ENCODE measurements at regions not wholly inside any gene's neighbourhood (a gene's known extent, or its start where the extent isn't known, plus 50 kb on each side); places are given as distances from the start of the nearest gene placed in this dataset.

- H3K36me3 ChIP-seq (ENCODE audit: control insufficient read depth in 2 of 2, insufficient read depth in 2 of 2, low read length in 1 of 2): no peaks in the 10 kb centered on the region
- 97% methylated on average over 8 of the region's 8 CpGs for WGBS
- H3K27ac ChIP-seq (ENCODE audit: low read depth in 1 of 2, low read length in 1 of 2): no peak overlapping the region
- no peaks in the 10 kb centered on the region for H3K27me3 ChIP-seq (ENCODE audit: control insufficient read depth in 2 of 2, insufficient read depth in 1 of 2, low read length in 1 of 2)
- no peaks in the 10 kb centered on the region for H3K9me3 ChIP-seq (ENCODE audit: control insufficient read depth in 2 of 2, insufficient read depth in 1 of 2, low read length in 1 of 2)
- H3K4me1 ChIP-seq (ENCODE audit: control insufficient read depth in 2 of 2, insufficient read depth in 2 of 2, low read length in 2 of 2): peaks cover 0 to 3% of the 10 kb centered on the region in 2 donors
- no peak for DNase-seq (ENCODE audit: low read depth in 6 of 9, low spot score in 9 of 9)
- no peak overlapping the region for H3K4me3 ChIP-seq (ENCODE audit: low read length in 2 of 2)
These were observed 259.7 kb upstream of the TLE3 start for GRCh38 chr15:70357453-70357852.

- Histone ChIP-seq H3K36me3 (ENCODE audit: control insufficient read depth in 2 of 2, insufficient read depth in 2 of 2, low read length in 1 of 2) (no peaks in the 10 kb centered on the region), H3K9me3 (ENCODE audit: control insufficient read depth in 2 of 2, insufficient read depth in 1 of 2, low read length in 1 of 2) (no peaks in the 10 kb centered on the region), H3K27ac (ENCODE audit: low read depth in 1 of 2, low read length in 1 of 2) (no peak overlapping the region), H3K4me3 (ENCODE audit: low read length in 2 of 2) (no peak overlapping the region), H3K27me3 (ENCODE audit: control insufficient read depth in 2 of 2, insufficient read depth in 1 of 2, low read length in 1 of 2) (no peaks in the 10 kb centered on the region), H3K4me1 (ENCODE audit: control insufficient read depth in 2 of 2, insufficient read depth in 2 of 2, low read length in 2 of 2) (peaks cover 0 to 3% of the 10 kb centered on the region in 2 donors)
- 98% methylated on average over 7 of the region's 7 CpGs for WGBS
- no peak for DNase-seq (ENCODE audit: low read depth in 6 of 9, low spot score in 9 of 9)
These were observed 259.2 kb upstream of the TLE3 start for GRCh38 chr15:70356919-70357318.

GRCh38 chr15:70356062-70356860 lies 258.5 kb upstream of the TLE3 start:
- WGBS: 91% methylated on average over 9 of the region's 9 CpGs
- no peak overlapping the region for H3K27ac ChIP-seq (ENCODE audit: low read depth in 1 of 2, low read length in 1 of 2)

GRCh38 chr15:70355275-70355795 lies 257.6 kb upstream of the TLE3 start:
- H3K27ac ChIP-seq (ENCODE audit: low read depth in 1 of 2, low read length in 1 of 2): no peak overlapping the region
- peaks cover 0 to 3% of the 10 kb centered on the region in 2 donors for H3K4me1 ChIP-seq (ENCODE audit: control insufficient read depth in 2 of 2, insufficient read depth in 2 of 2, low read length in 2 of 2)
- H3K9me3 ChIP-seq (ENCODE audit: control insufficient read depth in 2 of 2, insufficient read depth in 1 of 2, low read length in 1 of 2): no peaks in the 10 kb centered on the region
- H3K36me3 ChIP-seq (ENCODE audit: control insufficient read depth in 2 of 2, insufficient read depth in 2 of 2, low read length in 1 of 2): no peaks in the 10 kb centered on the region
- no peaks in the 10 kb centered on the region for H3K27me3 ChIP-seq (ENCODE audit: control insufficient read depth in 2 of 2, insufficient read depth in 1 of 2, low read length in 1 of 2)
- DNase-seq (ENCODE audit: low read depth in 6 of 9, low spot score in 9 of 9): no peak
- WGBS: 98% methylated on average over 5 of the region's 5 CpGs
- no peak overlapping the region for H3K4me3 ChIP-seq (ENCODE audit: low read length in 2 of 2)

More at GRCh38 chr15:70356062-70356860, 258.5 kb upstream of the TLE3 start:
- Histone ChIP-seq H3K4me1 (ENCODE audit: control insufficient read depth in 2 of 2, insufficient read depth in 2 of 2, low read length in 2 of 2) (peaks cover 0 to 3% of the 10 kb centered on the region in 2 donors), H3K4me3 (ENCODE audit: low read length in 2 of 2) (no peak overlapping the region), H3K27me3 (ENCODE audit: control insufficient read depth in 2 of 2, insufficient read depth in 1 of 2, low read length in 1 of 2) (no peaks in the 10 kb centered on the region), H3K9me3 (ENCODE audit: control insufficient read depth in 2 of 2, insufficient read depth in 1 of 2, low read length in 1 of 2) (no peaks in the 10 kb centered on the region), H3K36me3 (ENCODE audit: control insufficient read depth in 2 of 2, insufficient read depth in 2 of 2, low read length in 1 of 2) (no peaks in the 10 kb centered on the region)
- no peak for DNase-seq (ENCODE audit: low read depth in 6 of 9, low spot score in 9 of 9)

- H3K27ac ChIP-seq (ENCODE audit: low read depth in 1 of 2, low read length in 1 of 2): no peak overlapping the region
- no peaks in the 10 kb centered on the region for H3K27me3 ChIP-seq (ENCODE audit: control insufficient read depth in 2 of 2, insufficient read depth in 1 of 2, low read length in 1 of 2)
- WGBS: 88% methylated on average over 20 of the region's 20 CpGs
- H3K9me3 ChIP-seq (ENCODE audit: control insufficient read depth in 2 of 2, insufficient read depth in 1 of 2, low read length in 1 of 2): no peaks in the 10 kb centered on the region
- peaks cover 0 to 5% of the 10 kb centered on the region in 2 donors for H3K4me1 ChIP-seq (ENCODE audit: control insufficient read depth in 2 of 2, insufficient read depth in 2 of 2, low read length in 2 of 2)
- H3K4me3 ChIP-seq (ENCODE audit: low read length in 2 of 2): no peak overlapping the region
- no peaks in the 10 kb centered on the region for H3K36me3 ChIP-seq (ENCODE audit: control insufficient read depth in 2 of 2, insufficient read depth in 2 of 2, low read length in 1 of 2)
- no peak for DNase-seq (ENCODE audit: low read depth in 6 of 9, low spot score in 9 of 9)
These were observed 256.7 kb upstream of the TLE3 start for GRCh38 chr15:70354346-70354905.

- Histone ChIP-seq H3K27me3 (ENCODE audit: control insufficient read depth in 2 of 2, insufficient read depth in 1 of 2, low read length in 1 of 2) (peaks cover 0 to 4% of the 10 kb centered on the region in 2 donors), H3K4me3 (ENCODE audit: low read length in 2 of 2) (no peak overlapping the region), H3K9me3 (ENCODE audit: control insufficient read depth in 2 of 2, insufficient read depth in 1 of 2, low read length in 1 of 2) (no peaks in the 10 kb centered on the region), H3K27ac (ENCODE audit: low read depth in 1 of 2, low read length in 1 of 2) (no peak overlapping the region), H3K36me3 (ENCODE audit: control insufficient read depth in 2 of 2, insufficient read depth in 2 of 2, low read length in 1 of 2) (no peaks in the 10 kb centered on the region), H3K4me1 (ENCODE audit: control insufficient read depth in 2 of 2, insufficient read depth in 2 of 2, low read length in 2 of 2) (peaks cover 0 to 11% of the 10 kb centered on the region in 2 donors)
- WGBS: 96% methylated on average over 12 of the region's 12 CpGs
- no peak for DNase-seq (ENCODE audit: low read depth in 6 of 9, low spot score in 9 of 9)
These were observed 256.1 kb upstream of the TLE3 start for GRCh38 chr15:70353606-70354345.

GRCh38 chr15:70351941-70352774 lies 254.4 kb upstream of the TLE3 start:
- WGBS: 93% methylated on average over 3 of the region's 3 CpGs
- no peak for DNase-seq (ENCODE audit: low read depth in 6 of 9, low spot score in 9 of 9)

GRCh38 chr15:70351391-70351790 lies 253.7 kb upstream of the TLE3 start:
- Histone ChIP-seq H3K9me3 (ENCODE audit: control insufficient read depth in 2 of 2, insufficient read depth in 1 of 2, low read length in 1 of 2) (no peaks in the 10 kb centered on the region), H3K4me3 (ENCODE audit: low read length in 2 of 2) (no peak overlapping the region), H3K36me3 (ENCODE audit: control insufficient read depth in 2 of 2, insufficient read depth in 2 of 2, low read length in 1 of 2) (no peaks in the 10 kb centered on the region), H3K4me1 (ENCODE audit: control insufficient read depth in 2 of 2, insufficient read depth in 2 of 2, low read length in 2 of 2) (peaks cover 0 to 19% of the 10 kb centered on the region in 2 donors), H3K27ac (ENCODE audit: low read depth in 1 of 2, low read length in 1 of 2) (no peak overlapping the region), H3K27me3 (ENCODE audit: control insufficient read depth in 2 of 2, insufficient read depth in 1 of 2, low read length in 1 of 2) (peaks cover 0 to 5% of the 10 kb centered on the region in 2 donors)
- no peak for DNase-seq (ENCODE audit: low read depth in 6 of 9, low spot score in 9 of 9)
- WGBS: 96% methylated on average over 5 of the region's 5 CpGs

More at GRCh38 chr15:70351941-70352774, 254.4 kb upstream of the TLE3 start:
- no peaks in the 10 kb centered on the region for H3K36me3 ChIP-seq (ENCODE audit: control insufficient read depth in 2 of 2, insufficient read depth in 2 of 2, low read length in 1 of 2)
- H3K4me1 ChIP-seq (ENCODE audit: control insufficient read depth in 2 of 2, insufficient read depth in 2 of 2, low read length in 2 of 2): peaks cover 0 to 19% of the 10 kb centered on the region in 2 donors
- H3K9me3 ChIP-seq (ENCODE audit: control insufficient read depth in 2 of 2, insufficient read depth in 1 of 2, low read length in 1 of 2): no peaks in the 10 kb centered on the region
- no peak overlapping the region for H3K4me3 ChIP-seq (ENCODE audit: low read length in 2 of 2)
- peaks cover 0 to 5% of the 10 kb centered on the region in 2 donors for H3K27me3 ChIP-seq (ENCODE audit: control insufficient read depth in 2 of 2, insufficient read depth in 1 of 2, low read length in 1 of 2)
- H3K27ac ChIP-seq (ENCODE audit: low read depth in 1 of 2, low read length in 1 of 2): no peak overlapping the region

Measured in thymus (tissue), 11 donors.